SK-N-MC (cell line): ENCODE measurements at regions not wholly inside any gene's neighbourhood (a gene's known extent, or its start where the extent isn't known, plus 50 kb on each side); places are given as distances from the start of the nearest gene placed in this dataset.

Experiments
- EZH2 ChIP-seq: fragments of 200-600 bp; sonication (generic); IDR thresholded peaks from one replicate; pipeline ENCODE4 v1.6.1; 2017; ENCODE audit warnings: antibody characterized with exemption
- FOXP2 ChIP-seq: optimal IDR thresholded peaks from 2 replicates; pipeline ENCODE3; 2011; ENCODE audit warnings: mild to moderate bottlenecking, moderate library complexity; ENCODE audit not compliant: insufficient read depth; ENCODE audit errors: extremely low read length, control extremely low read depth
- POLR2AphosphoS5 ChIP-seq: IDR thresholded peaks from 2 replicates; pipeline ENCODE4 v1.6.1; 2012; ENCODE audit warnings: mild to moderate bottlenecking, low read depth, low read length, borderline replicate concordance

- TF ChIP-seq POLR2AphosphoS5, result no peak
- TF ChIP-seq EZH2, result no peak
- TF ChIP-seq FOXP2, result no peak
Measured at GRCh38 chr12:28059668-28060067, 87.1 kb upstream of the PTHLH start.
